ENCODE measurements at regions not wholly inside any gene's neighbourhood (a gene's known extent, or its start where the extent isn't known, plus 50 kb on each side); places are given as distances from the start of the nearest gene placed in this dataset.

DNA sequence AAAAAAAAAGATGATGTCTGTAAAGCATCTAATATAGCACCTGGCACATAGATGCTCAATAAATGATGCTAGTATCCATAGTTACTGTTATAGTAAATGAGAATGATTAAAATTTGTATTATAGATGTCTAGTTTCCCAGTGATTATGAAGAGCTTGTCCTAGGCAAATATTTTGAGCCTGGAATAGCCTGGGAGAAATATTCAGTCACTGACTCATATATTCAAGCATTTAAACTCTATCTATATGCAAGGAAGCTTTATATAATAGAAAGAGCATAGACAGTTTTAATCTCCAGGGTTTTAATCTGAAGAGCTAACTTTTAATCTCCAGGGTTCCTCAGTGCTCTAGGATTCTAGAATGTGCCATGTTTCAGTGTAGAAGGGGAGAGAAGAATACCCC is 91.5 kb upstream of the VASH1 start:
- TF ChIP-seq, protein P1, sequence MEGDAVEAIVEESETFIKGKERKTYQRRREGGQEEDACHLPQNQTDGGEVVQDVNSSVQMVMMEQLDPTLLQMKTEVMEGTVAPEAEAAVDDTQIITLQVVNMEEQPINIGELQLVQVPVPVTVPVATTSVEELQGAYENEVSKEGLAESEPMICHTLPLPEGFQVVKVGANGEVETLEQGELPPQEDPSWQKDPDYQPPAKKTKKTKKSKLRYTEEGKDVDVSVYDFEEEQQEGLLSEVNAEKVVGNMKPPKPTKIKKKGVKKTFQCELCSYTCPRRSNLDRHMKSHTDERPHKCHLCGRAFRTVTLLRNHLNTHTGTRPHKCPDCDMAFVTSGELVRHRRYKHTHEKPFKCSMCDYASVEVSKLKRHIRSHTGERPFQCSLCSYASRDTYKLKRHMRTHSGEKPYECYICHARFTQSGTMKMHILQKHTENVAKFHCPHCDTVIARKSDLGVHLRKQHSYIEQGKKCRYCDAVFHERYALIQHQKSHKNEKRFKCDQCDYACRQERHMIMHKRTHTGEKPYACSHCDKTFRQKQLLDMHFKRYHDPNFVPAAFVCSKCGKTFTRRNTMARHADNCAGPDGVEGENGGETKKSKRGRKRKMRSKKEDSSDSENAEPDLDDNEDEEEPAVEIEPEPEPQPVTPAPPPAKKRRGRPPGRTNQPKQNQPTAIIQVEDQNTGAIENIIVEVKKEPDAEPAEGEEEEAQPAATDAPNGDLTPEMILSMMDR (tag by site-specific recombination; IDR thresholded peaks at IDR 0.05): no peak
- TF ChIP-seq REPIN1 (tag by site-specific recombination; IDR thresholded peaks at IDR 0.05; ENCODE audit: low read depth) (no peak), YY1 (tag by site-specific recombination; IDR thresholded peaks at IDR 0.05) (no peak), ZNF132 (tag by site-specific recombination; IDR thresholded peaks at IDR 0.05; ENCODE audit: borderline replicate concordance) (no peak), HOXD13 (CRISPR knock-in tag; IDR thresholded peaks at IDR 0.05; ENCODE audit: borderline replicate concordance) (no peak), ZNF10 (tag by site-specific recombination; IDR thresholded peaks at IDR 0.05) (no peak), ZXDB (tag by site-specific recombination; IDR thresholded peaks at IDR 0.05) (no peak), HOXA7 (CRISPR knock-in tag; IDR thresholded peaks at IDR 0.05; ENCODE audit: borderline replicate concordance) (no peak), ZBTB7A (tag by site-specific recombination; IDR thresholded peaks at IDR 0.05; ENCODE audit: low read depth) (no peak), ZFP37 (tag by site-specific recombination; IDR thresholded peaks at IDR 0.05) (no peak)
- TF ChIP-seq, protein P2, sequence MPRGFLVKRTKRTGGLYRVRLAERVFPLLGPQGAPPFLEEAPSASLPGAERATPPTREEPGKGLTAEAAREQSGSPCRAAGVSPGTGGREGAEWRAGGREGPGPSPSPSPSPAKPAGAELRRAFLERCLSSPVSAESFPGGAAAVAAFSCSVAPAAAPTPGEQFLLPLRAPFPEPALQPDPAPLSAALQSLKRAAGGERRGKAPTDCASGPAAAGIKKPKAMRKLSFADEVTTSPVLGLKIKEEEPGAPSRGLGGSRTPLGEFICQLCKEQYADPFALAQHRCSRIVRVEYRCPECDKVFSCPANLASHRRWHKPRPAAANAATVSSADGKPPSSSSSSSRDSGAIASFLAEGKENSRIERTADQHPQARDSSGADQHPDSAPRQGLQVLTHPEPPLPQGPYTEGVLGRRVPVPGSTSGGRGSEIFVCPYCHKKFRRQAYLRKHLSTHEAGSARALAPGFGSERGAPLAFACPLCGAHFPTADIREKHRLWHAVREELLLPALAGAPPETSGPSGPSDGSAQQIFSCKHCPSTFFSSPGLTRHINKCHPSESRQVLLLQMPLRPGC (tag by site-specific recombination; IDR thresholded peaks at IDR 0.05): no peak
- TF ChIP-seq, protein P3, sequence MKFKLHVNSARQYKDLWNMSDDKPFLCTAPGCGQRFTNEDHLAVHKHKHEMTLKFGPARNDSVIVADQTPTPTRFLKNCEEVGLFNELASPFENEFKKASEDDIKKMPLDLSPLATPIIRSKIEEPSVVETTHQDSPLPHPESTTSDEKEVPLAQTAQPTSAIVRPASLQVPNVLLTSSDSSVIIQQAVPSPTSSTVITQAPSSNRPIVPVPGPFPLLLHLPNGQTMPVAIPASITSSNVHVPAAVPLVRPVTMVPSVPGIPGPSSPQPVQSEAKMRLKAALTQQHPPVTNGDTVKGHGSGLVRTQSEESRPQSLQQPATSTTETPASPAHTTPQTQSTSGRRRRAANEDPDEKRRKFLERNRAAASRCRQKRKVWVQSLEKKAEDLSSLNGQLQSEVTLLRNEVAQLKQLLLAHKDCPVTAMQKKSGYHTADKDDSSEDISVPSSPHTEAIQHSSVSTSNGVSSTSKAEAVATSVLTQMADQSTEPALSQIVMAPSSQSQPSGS (tag by site-specific recombination; IDR thresholded peaks at IDR 0.05; ENCODE audit: low read depth): no peak
